Stimulated activated CD8-positive, alpha-beta memory T cell treated with anti-CD3 and anti-CD28 coated beads, Interleukin-7, amount 100 ng/mL, for 48 hours (primary cell): ENCODE measurements at regions not wholly inside any gene's neighbourhood (a gene's known extent, or its start where the extent isn't known, plus 50 kb on each side); places are given as distances from the start of the nearest gene placed in this dataset.
"Not testable (repeated sequence)": the region's sequence is repeated elsewhere in the genome, so short reads cannot be mapped to it uniquely, and the experiment has no call there.

Experiments used
- DNase-seq, 2 donors: peaks; one replicate each; pipeline ENCODE4 v3.0.0-alpha.2; 2020; ENCODE audit warnings: low read depth in 1 of 2; ENCODE audit errors: extremely low read depth in 1 of 2

GRCh38 chr5:62922191-62922590 is 343.6 kb downstream of the LRRC70 start:
- DNase-seq = no peak

GRCh38 chr5:62920856-62921255 is 342.2 kb downstream of the LRRC70 start:
- no peak for DNase-seq

GRCh38 chr5:62909326-62909725 is 330.7 kb downstream of the LRRC70 start:
- DNase-seq = no peak

GRCh38 chr5:62902126-62902525 is 323.5 kb downstream of the LRRC70 start:
- no peak for DNase-seq

GRCh38 chr5:62900976-62901375 is 322.4 kb downstream of the LRRC70 start:
- no peak for DNase-seq

- DNase-seq = no peak
These were observed 317.7 kb downstream of the LRRC70 start for GRCh38 chr5:62896121-62896893.

GRCh38 chr5:62886603-62887315 is 308.1 kb downstream of the LRRC70 start:
- no peak for DNase-seq

- not testable (repeated sequence) for DNase-seq
These were observed 258.7 kb downstream of the LRRC70 start for GRCh38 chr5:62837330-62837729.

- no peak for DNase-seq
These were observed 251.0 kb downstream of the LRRC70 start for GRCh38 chr5:62829604-62829986.

- no peak for DNase-seq
These were observed 250.4 kb downstream of the LRRC70 start for GRCh38 chr5:62828742-62829603.

GRCh38 chr5:62825623-62826220 is 247.1 kb downstream of the LRRC70 start:
- no peak for DNase-seq

- no peak for DNase-seq
These were observed 246.3 kb downstream of the LRRC70 start for GRCh38 chr5:62824936-62825335.

GRCh38 chr5:62817043-62817442 is 238.4 kb downstream of the LRRC70 start:
- not testable (repeated sequence) for DNase-seq

- no peak for DNase-seq
These were observed 236.4 kb downstream of the LRRC70 start for GRCh38 chr5:62814991-62815390.

GRCh38 chr5:62812621-62813255 is 234.1 kb downstream of the LRRC70 start:
- no peak for DNase-seq

GRCh38 chr5:62804819-62805218 is 226.2 kb downstream of the LRRC70 start:
- not testable (repeated sequence) for DNase-seq

GRCh38 chr5:62795926-62796325 is 217.3 kb downstream of the LRRC70 start:
- DNase-seq = no peak

GRCh38 chr5:62794456-62794855 is 215.8 kb downstream of the LRRC70 start:
- DNase-seq = no peak

GRCh38 chr5:62791059-62791458 is 212.4 kb downstream of the LRRC70 start:
- DNase-seq = no peak

- DNase-seq = no peak
These were observed 211.7 kb downstream of the LRRC70 start for GRCh38 chr5:62790348-62790747.

GRCh38 chr5:62786099-62786498 is 207.5 kb downstream of the LRRC70 start:
- DNase-seq = no peak
